SK-N-MC (cell line): ENCODE measurements at regions not wholly inside any gene's neighbourhood (a gene's known extent, or its start where the extent isn't known, plus 50 kb on each side); places are given as distances from the start of the nearest gene placed in this dataset.

Experiments
- EZH2 ChIP-seq: fragments of 200-600 bp; sonication (generic); IDR thresholded peaks from one replicate; pipeline ENCODE4 v1.6.1; 2017; ENCODE audit warnings: antibody characterized with exemption
- POLR2AphosphoS5 ChIP-seq: IDR thresholded peaks from 2 replicates; pipeline ENCODE4 v1.6.1; 2012; ENCODE audit warnings: mild to moderate bottlenecking, low read depth, low read length, borderline replicate concordance

GRCh38 chr10:83937826-83938225 is 201.5 kb upstream of the GHITM start:
- TF ChIP-seq POLR2AphosphoS5 (no peak), EZH2 (no peak)
